H1 (cell line): ENCODE measurements at regions not wholly inside any gene's neighbourhood (a gene's known extent, or its start where the extent isn't known, plus 50 kb on each side); places are given as distances from the start of the nearest gene placed in this dataset.

Source experiments
- CTCF ChIA-PET: fragments of 300-600 bp; sonication (Branson Sonifier 250); formaldehyde crosslinking; loops from one replicate; lab custom pipeline; 2021; ENCODE audit not compliant: partially characterized antibody; lab: Charles Lee
- POLR2A ChIA-PET: fragments of 300-600 bp; sonication (Branson Sonifier 250); formaldehyde crosslinking; loops from one replicate; lab custom pipeline; 2021; ENCODE audit warnings: inconsistent platforms; ENCODE audit not compliant: partially characterized antibody; lab: Charles Lee
- DNase-seq, 2 experiments: peaks; one replicate each; pipeline versions ENCODE4 v3.0.0 to v3.0.0-alpha.2; 2010 to 2022; ENCODE audit warnings: low spot score in 2 of 2, low read depth in 1 of 2, mixed read lengths in 1 of 2
- FAIRE-seq: peaks from 2 replicates; lab custom pipeline; 2011; peaks lifted over from hg19 to GRCh38; lab: Jason Lieb, UNC
- H2AFZ ChIP-seq: 2 replicates; pipeline ENCODE4 v1.8.1; 2012; ENCODE audit warnings: low read length, inconsistent platforms
- H2AK5ac ChIP-seq: 2 replicates; pipeline ENCODE4 v1.6.1; 2013; ENCODE audit warnings: low read depth, low read length
- H2BK120ac ChIP-seq: replicated peaks from 2 replicates; pipeline ENCODE3; 2013; ENCODE audit warnings: low read depth, low read length, inconsistent platforms
- H2BK12ac ChIP-seq: 2 replicates; pipeline ENCODE4 v1.6.1; 2013; ENCODE audit warnings: low read depth, low read length
- H2BK15ac ChIP-seq: 2 replicates; pipeline ENCODE4 v1.6.1; 2013; ENCODE audit warnings: low read length
- H2BK20ac ChIP-seq: 2 replicates; pipeline ENCODE4 v1.6.1; 2013; ENCODE audit warnings: low read length
- H2BK5ac ChIP-seq: 2 replicates; pipeline ENCODE4 v1.6.1; 2013; ENCODE audit warnings: low read depth, low read length
- H3K14ac ChIP-seq: 2 replicates; pipeline ENCODE4 v1.6.1; 2013; ENCODE audit warnings: inconsistent platforms; ENCODE audit not compliant: insufficient read length
- H3K18ac ChIP-seq: 2 replicates; pipeline ENCODE4 v1.6.1; 2013; ENCODE audit warnings: low read length; ENCODE audit errors: extremely low read depth
- H3K23ac ChIP-seq: 2 replicates; pipeline ENCODE4 v1.6.1; 2013; ENCODE audit warnings: inconsistent platforms; ENCODE audit not compliant: insufficient read length
- H3K23me2 ChIP-seq: 2 replicates; pipeline ENCODE4 v1.6.1; 2013; ENCODE audit warnings: low read depth, low read length
- H3K27ac ChIP-seq: 2 replicates; pipeline ENCODE4 v1.6.1; 2011; ENCODE audit warnings: low read depth, low read length, inconsistent platforms
- H3K27me3 ChIP-seq, 4 experiments: replicated peaks in 1 of 4; 1 replicate in 1 of 4; 2 replicates in 3 of 4; pipeline versions ENCODE4 v1.6.1 to v1.8.1; 2011 to 2013; ENCODE audit warnings: low read length in 3 of 4, mild to moderate bottlenecking in 3 of 4, inconsistent platforms in 2 of 4, mixed read lengths in 2 of 4, moderate library complexity in 1 of 4; ENCODE audit not compliant: control insufficient read depth in 3 of 4, insufficient read depth in 3 of 4; ENCODE audit errors: extremely low read depth in 1 of 4
- H3K36me3 ChIP-seq, 4 experiments: 2 replicates each; pipeline versions ENCODE4 v1.6.1 to v1.8.1; 2011 to 2013; ENCODE audit warnings: mild to moderate bottlenecking in 4 of 4, low read length in 3 of 4, moderate library complexity in 2 of 4, control low read depth in 1 of 4, inconsistent platforms in 1 of 4; ENCODE audit not compliant: insufficient read depth in 4 of 4, control insufficient read depth in 2 of 4
- H3K4ac ChIP-seq: replicated peaks from 2 replicates; pipeline ENCODE3; 2013; ENCODE audit warnings: low read length, low read depth, mixed read lengths, inconsistent platforms; ENCODE audit not compliant: insufficient read length
- H3K4me1 ChIP-seq, 4 experiments: replicated peaks in 1 of 4; 1 replicate in 1 of 4; 2 replicates in 3 of 4; pipeline versions ENCODE4 v1.6.1 to v1.8.1; 2011 to 2013; ENCODE audit warnings: low read length in 3 of 4, inconsistent platforms in 2 of 4, mixed read lengths in 1 of 4; ENCODE audit not compliant: insufficient read depth in 4 of 4, control insufficient read depth in 3 of 4
- H3K4me2 ChIP-seq, 2 experiments: 2 replicates each; pipeline versions ENCODE4 v1.6.1 to v1.8.1; 2011 to 2013; ENCODE audit warnings: low read depth in 2 of 2, low read length in 2 of 2, control low read depth in 1 of 2, inconsistent platforms in 1 of 2, mild to moderate bottlenecking in 1 of 2; ENCODE audit not compliant: insufficient read depth in 1 of 2
- H3K4me3 ChIP-seq, 4 experiments: fragments of 200-600, 300-600 bp in 1 of 4; sonication (generic), shearing (Covaris generic), sonication (Bioruptor Twin) in 1 of 4; 2 replicates each; pipeline versions ENCODE4 v1.5.1 to v1.8.1; 2011 to 2016; ENCODE audit warnings: low read length in 4 of 4, low read depth in 3 of 4, control low read depth in 2 of 4, inconsistent platforms in 2 of 4, mild to moderate bottlenecking in 2 of 4, mixed read lengths in 1 of 4, moderate library complexity in 1 of 4; ENCODE audit not compliant: insufficient read depth in 2 of 4; ENCODE audit errors: extremely low read depth in 1 of 4
- H3K56ac ChIP-seq: replicated peaks from 2 replicates; pipeline ENCODE3; 2013; ENCODE audit warnings: low read depth, mild to moderate bottlenecking, mixed read lengths, low read length, inconsistent platforms; ENCODE audit not compliant: insufficient read length
- H3K79me1 ChIP-seq: 2 replicates; pipeline ENCODE4 v1.6.1; 2013; ENCODE audit warnings: low read depth, low read length, control low read depth
- H3K79me2 ChIP-seq, 2 experiments: 2 replicates each; pipeline versions ENCODE4 v1.6.1 to v1.8.1; 2012 to 2013; ENCODE audit warnings: low read length in 2 of 2, mild to moderate bottlenecking in 2 of 2, inconsistent platforms in 1 of 2; ENCODE audit not compliant: insufficient read depth in 2 of 2, control insufficient read depth in 1 of 2
- H3K9ac ChIP-seq, 4 experiments: replicated peaks in 1 of 4; 1 replicate in 1 of 4; 2 replicates in 3 of 4; pipeline versions ENCODE4 v1.6.1 to v1.8.1; 2011 to 2013; ENCODE audit warnings: low read depth in 3 of 4, low read length in 3 of 4, control low read depth in 2 of 4, mild to moderate bottlenecking in 2 of 4, moderate library complexity in 2 of 4, inconsistent platforms in 1 of 4; ENCODE audit errors: extremely low read depth in 1 of 4
- H3K9me3 ChIP-seq, 2 experiments: 2 replicates each; pipeline versions ENCODE4 v1.6.1 to v1.8.1; 2012 to 2013; ENCODE audit warnings: mild to moderate bottlenecking in 2 of 2, moderate library complexity in 2 of 2, control low read depth in 1 of 2, inconsistent platforms in 1 of 2, low read depth in 1 of 2, low read length in 1 of 2, mixed read lengths in 1 of 2; ENCODE audit not compliant: insufficient read depth in 2 of 2
- H4K20me1 ChIP-seq, 2 experiments: replicated peaks in 1 of 2; 2 replicates each; pipeline versions ENCODE3 to v1.8.1; 2011 to 2013; ENCODE audit warnings: inconsistent platforms in 2 of 2, low read length in 2 of 2, mild to moderate bottlenecking in 1 of 2; ENCODE audit not compliant: insufficient read depth in 2 of 2, control insufficient read depth in 1 of 2
- H4K5ac ChIP-seq: 2 replicates; pipeline ENCODE4 v1.6.1; 2013; ENCODE audit warnings: low read length, low read depth, mixed read lengths, inconsistent platforms; ENCODE audit not compliant: insufficient read length
- H4K8ac ChIP-seq: 2 replicates; pipeline ENCODE4 v1.8.0; 2013; ENCODE audit warnings: mild to moderate bottlenecking, moderate library complexity, low read length, inconsistent platforms; ENCODE audit not compliant: insufficient read depth; ENCODE audit errors: extremely low read depth
- H4K91ac ChIP-seq: replicated peaks from 2 replicates; pipeline ENCODE3; 2013; ENCODE audit warnings: low read length, mixed read lengths, inconsistent platforms; ENCODE audit not compliant: insufficient read length
- ATF3 ChIP-seq: IDR thresholded peaks from 2 replicates; pipeline ENCODE4 v1.6.1; 2011; ENCODE audit warnings: low read depth, mild to moderate bottlenecking, low read length; ENCODE audit not compliant: insufficient read depth
- BCL11A ChIP-seq, 2 experiments: IDR thresholded peaks; one replicate each; pipeline ENCODE4 v1.6.1; 2011; ENCODE audit warnings: low read depth in 2 of 2, low read length in 2 of 2, mild to moderate bottlenecking in 2 of 2
- CBX8 ChIP-seq: fragments of 300-800, 300-1000 bp; sonication (generic); IDR thresholded peaks from 2 replicates; pipeline ENCODE4 v1.7.1; 2016; ENCODE audit warnings: low read depth, low read length, borderline replicate concordance
- CTBP2 ChIP-seq: IDR thresholded peaks from 2 replicates; pipeline ENCODE4 v1.7.0; 2011; ENCODE audit warnings: borderline replicate concordance, mild to moderate bottlenecking, moderate library complexity, mixed read lengths, low read length; ENCODE audit not compliant: insufficient read depth, insufficient read length
- EZH2 ChIP-seq: fragments of 200-600 bp; sonication (generic); IDR thresholded peaks from 2 replicates; pipeline ENCODE4 v1.7.1; 2012; ENCODE audit warnings: low read depth, mild to moderate bottlenecking, moderate library complexity, low read length, inconsistent platforms; ENCODE audit not compliant: severe bottlenecking
- NANOG ChIP-seq: IDR thresholded peaks from 2 replicates; pipeline ENCODE4 v1.6.1; 2011; ENCODE audit warnings: low read length, low read depth, mild to moderate bottlenecking, inconsistent platforms; ENCODE audit not compliant: insufficient read depth, poor library complexity, severe bottlenecking
- PHF8 ChIP-seq: fragments of 200-600 bp; sonication (generic); conservative IDR thresholded peaks from 2 replicates; pipeline ENCODE4 v1.7.1; 2012; ENCODE audit warnings: low read depth, mild to moderate bottlenecking, inconsistent platforms, low read length, moderate library complexity
- SP4 ChIP-seq: IDR thresholded peaks from 2 replicates; pipeline ENCODE4 v1.6.1; 2012; ENCODE audit warnings: low read length, inconsistent platforms
- WGBS, 2 experiments: shearing (Covaris generic) in 1 of 2; methylation state at CpG; one replicate each; pipeline versions ENCODE4 v1.1.6 to v1.1.7; 2013 to 2015; ENCODE audit warnings: low lambda C conversion rate in 2 of 2, mixed read lengths in 2 of 2, inconsistent platforms in 1 of 2, low coverage in 1 of 2, missing lambda C conversion rate in 1 of 2; ENCODE audit not compliant: insufficient replicate concordance in 2 of 2, insufficient coverage in 1 of 2, insufficient read length in 1 of 2; ENCODE audit errors: extremely low coverage in 1 of 2, missing lambda C conversion rate in 1 of 2; 5-methylcytosine and 5-hydroxymethylcytosine counted together

GRCh38 chr6:112459758-112460304, 112.7 kb downstream of the RFPL4B start:
- POLR2A ChIA-PET: no interaction called here
- no peaks in the 10 kb centered on the region for H3K36me3 ChIP-seq

More at GRCh38 chr6:112459758-112460304, 112.7 kb downstream of the RFPL4B start:
- H3K4me1 ChIP-seq: no peaks in the 10 kb centered on the region
- H3K4ac ChIP-seq: no peak overlapping the region
- no peak overlapping the region for H4K5ac ChIP-seq
- no peak overlapping the region for H3K27ac ChIP-seq
- no peak overlapping the region for H3K4me3 ChIP-seq
- FAIRE-seq: no peak
- no peaks in the 10 kb centered on the region for H3K27me3 ChIP-seq
- H3K56ac ChIP-seq: no peak overlapping the region
- no peak overlapping the region for H3K9ac ChIP-seq
- H4K8ac ChIP-seq: no peak overlapping the region
- no peak overlapping the region for H2AK5ac ChIP-seq
- H4K91ac ChIP-seq: no peak overlapping the region
- no peaks in the 10 kb centered on the region for H3K79me1 ChIP-seq
- no peaks in the 10 kb centered on the region; a peak in 1 of 4 replicates for H3K9me3 ChIP-seq
- no peak overlapping the region for H3K14ac ChIP-seq
- WGBS, 2 experiments: 50% methylated on average over 2 of the region's 2 CpGs; no CpG with 5 or more reads in 1 of the 2 experiments
- no peak overlapping the region for H2AFZ ChIP-seq
- no peak overlapping the region for H2BK120ac ChIP-seq
- H3K4me2 ChIP-seq: no peak overlapping the region
- no peak for DNase-seq
- H3K18ac ChIP-seq: no peak overlapping the region
- CTCF ChIA-PET: interaction anchor here (0.6 kb wide), 1 partner anchor 82 kb away, joined by 3 read pairs; no protein-coding TSS in a partner anchor
- no peaks in the 10 kb centered on the region for H3K79me2 ChIP-seq
- no peak for TF ChIP-seq CTBP2
- no peak for TF ChIP-seq PHF8
- TF ChIP-seq EZH2: no peak
- no peak for TF ChIP-seq ATF3
- TF ChIP-seq SP4: no peak
- no peak for TF ChIP-seq CBX8
- no peak for TF ChIP-seq BCL11A (IDR thresholded peaks at IDR 0.05; ENCODE audit: low read depth in 2 of 2, low read length in 2 of 2)
- no peak for TF ChIP-seq NANOG
- H3K23me2 ChIP-seq: no peaks in the 10 kb centered on the region
- no peak overlapping the region for H2BK12ac ChIP-seq
- H2BK20ac ChIP-seq: no peak overlapping the region
- H2BK15ac ChIP-seq: no peak overlapping the region
- H2BK5ac ChIP-seq: no peak overlapping the region
- H3K23ac ChIP-seq: no peak overlapping the region
- no peaks in the 10 kb centered on the region for H4K20me1 ChIP-seq
